ENCODE measurements at regions not wholly inside any gene's neighbourhood (a gene's known extent, or its start where the extent isn't known, plus 50 kb on each side); places are given as distances from the start of the nearest gene placed in this dataset.

GRCh38 chr4:81773557-81773956, 301.9 kb upstream of the RASGEF1B start:
- TF ChIP-seq CTCF (IDR thresholded peaks at IDR 0.05; ENCODE audit: low read depth, low read length): no peak
- no peak for DNase-seq (ENCODE audit: low read depth in 1 of 2, low spot score in 1 of 2)

GRCh38 chr4:81771721-81772120, 300.0 kb upstream of the RASGEF1B start:
- TF ChIP-seq CTCF (IDR thresholded peaks at IDR 0.05; ENCODE audit: low read depth, low read length): no peak
- no peak for DNase-seq (ENCODE audit: low read depth in 1 of 2, low spot score in 1 of 2)

More at GRCh38 chr4:81773557-81773956, 301.9 kb upstream of the RASGEF1B start:
- no peak overlapping the region for H3K27ac ChIP-seq
- H3K9me3 ChIP-seq (ENCODE audit: low read depth): no peaks in the 10 kb centered on the region
- no peaks in the 10 kb centered on the region for H3K36me3 ChIP-seq
- no peaks in the 10 kb centered on the region for H3K4me1 ChIP-seq (ENCODE audit: low read depth)
- no peaks in the 10 kb centered on the region for H3K27me3 ChIP-seq
- no peak overlapping the region for H3K4me3 ChIP-seq

GRCh38 chr4:81769244-81769643, 297.5 kb upstream of the RASGEF1B start:
- Histone ChIP-seq H3K9me3 (ENCODE audit: low read depth) (no peaks in the 10 kb centered on the region), H3K27me3 (no peaks in the 10 kb centered on the region), H3K4me3 (no peak overlapping the region), H3K36me3 (no peaks in the 10 kb centered on the region), H3K4me1 (ENCODE audit: low read depth) (no peaks in the 10 kb centered on the region), H3K27ac (no peak overlapping the region)
- no peak for DNase-seq (ENCODE audit: low read depth in 1 of 2, low spot score in 1 of 2)
- no peak for TF ChIP-seq CTCF (IDR thresholded peaks at IDR 0.05; ENCODE audit: low read depth, low read length)

More at GRCh38 chr4:81771721-81772120, 300.0 kb upstream of the RASGEF1B start:
- Histone ChIP-seq H3K4me3 (no peak overlapping the region), H3K36me3 (no peaks in the 10 kb centered on the region), H3K9me3 (ENCODE audit: low read depth) (no peaks in the 10 kb centered on the region), H3K27ac (no peak overlapping the region), H3K27me3 (no peaks in the 10 kb centered on the region), H3K4me1 (ENCODE audit: low read depth) (no peaks in the 10 kb centered on the region)

- no peaks in the 10 kb centered on the region for H3K27me3 ChIP-seq
- H3K27ac ChIP-seq: no peak overlapping the region
- H3K4me3 ChIP-seq: no peak overlapping the region
- H3K36me3 ChIP-seq: no peaks in the 10 kb centered on the region
- DNase-seq (ENCODE audit: low read depth in 1 of 2, low spot score in 1 of 2): no peak
- no peaks in the 10 kb centered on the region for H3K4me1 ChIP-seq (ENCODE audit: low read depth)
- no peak for TF ChIP-seq CTCF (IDR thresholded peaks at IDR 0.05; ENCODE audit: low read depth, low read length)
- no peaks in the 10 kb centered on the region for H3K9me3 ChIP-seq (ENCODE audit: low read depth)
Measured at GRCh38 chr4:81758574-81759264, 287.0 kb upstream of the RASGEF1B start.

GRCh38 chr4:81757691-81758090, 286.0 kb upstream of the RASGEF1B start:
- no peaks in the 10 kb centered on the region for H3K9me3 ChIP-seq (ENCODE audit: low read depth)
- no peak for TF ChIP-seq CTCF (IDR thresholded peaks at IDR 0.05; ENCODE audit: low read depth, low read length)
- H3K27ac ChIP-seq: no peak overlapping the region
- H3K4me3 ChIP-seq: no peak overlapping the region
- no peaks in the 10 kb centered on the region for H3K27me3 ChIP-seq
- peak in 1 of 2 donors; percentile 54 for DNase-seq (ENCODE audit: low read depth in 1 of 2, low spot score in 1 of 2)
- H3K36me3 ChIP-seq: no peaks in the 10 kb centered on the region
- H3K4me1 ChIP-seq (ENCODE audit: low read depth): no peaks in the 10 kb centered on the region

All from cardiac muscle cell (in vitro differentiated cells and primary cell).